ENCODE measurements at regions not wholly inside any gene's neighbourhood (a gene's known extent, or its start where the extent isn't known, plus 50 kb on each side); places are given as distances from the start of the nearest gene placed in this dataset.

- DNase-seq = no peak
These were observed 625.9 kb upstream of the CADM1 start for GRCh38 chr11:116130122-116130521.

DNA sequence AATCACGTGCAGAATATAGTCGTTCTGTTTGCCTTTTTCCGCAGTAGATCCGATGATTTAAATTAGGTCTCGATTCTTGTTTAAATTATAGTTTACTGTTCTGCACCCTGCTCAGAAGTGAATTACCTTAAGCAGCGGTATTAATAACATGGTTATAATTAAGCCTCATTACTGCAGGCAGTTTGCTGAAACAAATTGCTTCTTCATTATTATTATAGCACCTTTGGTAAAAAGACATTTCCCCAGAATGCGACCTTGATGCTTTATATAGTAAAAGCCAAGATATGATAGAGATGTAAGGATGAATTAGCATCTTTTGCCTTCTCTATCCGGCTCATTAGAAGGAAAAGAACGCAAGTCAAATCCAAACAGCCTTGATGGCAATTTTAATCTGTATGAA lies 625.2 kb upstream of the CADM1 start:
- no peak for DNase-seq

DNA sequence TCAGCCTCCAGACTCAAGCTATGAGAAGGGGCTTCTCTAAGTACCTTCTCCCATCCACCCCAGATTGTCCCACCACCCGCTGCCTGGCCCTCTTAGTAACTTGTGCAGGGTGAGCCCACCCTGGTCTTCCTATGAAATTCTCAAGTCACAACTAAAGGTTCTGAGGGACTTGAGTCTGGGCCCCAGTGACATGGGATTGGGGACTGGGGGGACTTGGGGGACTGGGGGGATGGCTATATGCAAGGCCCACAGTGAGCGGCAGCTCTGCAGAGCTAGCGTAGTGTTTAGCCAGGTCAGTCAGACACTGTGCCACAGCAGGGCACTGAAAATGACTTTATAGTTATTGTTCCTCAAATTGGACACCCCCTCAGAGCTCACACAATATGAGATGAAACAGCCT lies 622.3 kb upstream of the CADM1 start:
- no peak for DNase-seq

DNA sequence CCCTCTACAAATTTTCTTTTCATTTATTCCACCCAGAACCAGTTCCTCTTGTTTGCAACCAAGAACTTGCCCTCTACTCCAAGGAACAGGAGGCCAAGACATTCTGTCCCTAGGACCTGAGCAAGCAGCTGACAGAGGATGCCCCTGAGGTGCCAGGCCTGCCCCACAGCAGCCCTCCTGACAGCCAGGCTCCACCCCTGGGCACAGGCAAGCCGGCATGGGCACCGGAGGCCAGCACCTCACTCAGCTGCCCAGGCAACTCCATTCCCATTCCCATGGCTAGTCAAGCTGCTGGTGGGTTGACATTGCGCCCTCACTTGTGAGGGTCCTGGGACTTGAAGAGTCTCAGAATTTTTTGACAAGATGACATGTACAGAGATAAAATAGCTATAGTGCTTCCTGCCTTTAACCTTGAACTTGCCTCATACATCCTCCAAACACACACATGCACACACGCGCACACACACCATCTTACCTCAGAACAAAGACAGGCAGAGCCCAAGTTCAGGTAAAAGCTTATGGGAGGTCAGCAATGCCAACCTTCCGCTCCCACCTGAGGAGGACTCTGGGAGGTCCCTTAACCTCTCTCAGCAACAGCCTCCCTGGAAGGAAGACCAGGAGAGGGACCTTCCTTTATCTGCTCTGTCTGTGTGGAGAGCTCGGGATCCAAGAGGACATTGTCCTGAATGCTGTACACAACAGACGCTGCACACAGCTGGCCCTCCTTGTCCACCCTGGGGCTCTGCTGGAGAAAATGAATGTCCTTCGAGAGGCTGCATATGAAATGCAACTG lies 620.9 kb upstream of the CADM1 start:
- no peak for DNase-seq

DNA sequence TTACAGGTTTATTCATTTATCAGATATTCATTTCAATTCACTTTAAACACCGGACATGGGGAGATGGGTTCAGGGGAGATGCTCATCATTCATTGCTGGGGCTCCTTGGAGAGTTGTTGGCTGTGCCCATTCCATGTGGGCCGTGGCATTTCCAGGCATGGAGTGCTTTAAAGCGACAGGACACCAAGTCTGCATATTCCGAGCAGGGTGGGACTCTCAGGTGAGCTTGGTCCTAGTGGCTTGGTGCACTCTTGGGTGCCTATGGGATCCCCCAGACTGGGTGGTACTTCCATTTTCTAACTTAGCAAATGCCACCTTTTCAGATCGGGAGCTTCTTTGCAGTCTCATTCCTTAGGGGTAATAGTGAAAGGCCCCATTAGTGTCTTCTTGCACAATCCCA lies 619.5 kb upstream of the CADM1 start:
- DNase-seq = no peak

DNA sequence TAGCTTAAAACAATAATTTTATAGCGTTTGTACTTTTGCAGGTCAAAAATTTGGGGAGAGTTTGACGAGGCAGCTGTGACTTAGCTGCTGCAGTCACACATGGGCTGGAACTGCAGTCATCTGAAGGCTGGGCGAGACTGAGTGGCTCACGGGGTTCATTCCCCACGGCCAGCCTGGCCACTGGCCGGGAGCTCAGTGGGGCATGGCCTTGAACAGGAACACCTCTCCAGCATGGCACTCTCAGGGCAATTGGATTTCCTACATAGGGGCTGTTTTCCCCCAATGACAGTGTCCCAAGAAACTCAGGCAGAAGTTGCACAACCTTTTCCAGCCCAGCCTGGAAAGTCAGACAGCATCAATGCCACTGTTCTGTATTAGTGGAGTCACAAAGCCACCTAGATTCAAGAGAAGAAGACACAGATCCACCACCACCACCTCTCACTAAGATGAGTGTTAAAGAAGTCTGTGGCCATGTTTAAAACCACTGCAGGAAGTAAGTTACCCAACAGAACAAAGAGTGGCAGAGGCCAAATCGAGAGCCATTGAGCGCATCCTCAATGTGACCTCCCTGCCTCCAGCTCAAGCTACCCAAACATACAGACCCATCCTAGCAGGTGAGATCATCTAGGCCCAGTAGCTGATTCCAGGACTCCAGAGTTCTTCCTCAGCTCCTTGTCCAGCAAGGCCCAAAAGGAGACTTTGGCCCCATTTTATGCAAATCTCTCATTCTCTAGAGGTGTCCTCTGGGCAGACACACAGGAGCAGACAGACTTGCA lies 618.7 kb upstream of the CADM1 start:
- DNase-seq = no peak

DNA sequence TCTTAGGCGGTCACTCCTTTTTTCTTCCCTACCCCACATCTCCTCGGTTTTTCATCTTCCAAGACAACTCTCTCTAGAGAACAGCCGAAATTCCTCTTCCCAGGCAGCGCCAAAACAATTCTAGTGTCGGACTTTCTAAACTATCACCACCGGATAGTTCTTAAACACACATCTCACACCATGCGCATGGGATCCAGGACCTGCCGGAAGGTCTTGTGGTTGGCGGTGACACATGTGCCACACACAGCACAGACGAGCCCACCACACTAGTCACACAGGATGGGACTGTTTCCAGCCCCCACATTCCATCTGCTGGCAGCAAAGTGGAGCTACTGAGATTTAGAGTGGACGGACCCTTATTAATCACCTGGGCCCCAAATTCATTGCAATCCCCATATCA lies 614.9 kb upstream of the CADM1 start:
- no peak for DNase-seq

DNA sequence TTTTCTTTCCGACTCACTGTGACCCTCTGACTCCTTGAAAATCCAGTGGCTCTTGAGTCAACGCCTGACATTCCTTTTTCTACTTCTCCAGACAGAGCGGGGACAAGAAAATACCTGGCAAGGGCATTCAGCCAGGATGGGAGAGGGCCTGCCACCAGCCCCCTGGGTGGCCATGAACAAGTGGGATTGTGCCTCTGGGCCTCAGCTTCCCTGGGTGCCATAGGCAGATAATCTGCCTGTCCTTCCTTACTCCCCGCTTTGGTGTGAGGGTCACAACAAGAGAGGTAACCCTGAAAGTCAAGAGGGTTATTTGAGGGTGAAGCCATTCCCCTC lies 613.9 kb upstream of the CADM1 start:
- DNase-seq = no peak

DNA sequence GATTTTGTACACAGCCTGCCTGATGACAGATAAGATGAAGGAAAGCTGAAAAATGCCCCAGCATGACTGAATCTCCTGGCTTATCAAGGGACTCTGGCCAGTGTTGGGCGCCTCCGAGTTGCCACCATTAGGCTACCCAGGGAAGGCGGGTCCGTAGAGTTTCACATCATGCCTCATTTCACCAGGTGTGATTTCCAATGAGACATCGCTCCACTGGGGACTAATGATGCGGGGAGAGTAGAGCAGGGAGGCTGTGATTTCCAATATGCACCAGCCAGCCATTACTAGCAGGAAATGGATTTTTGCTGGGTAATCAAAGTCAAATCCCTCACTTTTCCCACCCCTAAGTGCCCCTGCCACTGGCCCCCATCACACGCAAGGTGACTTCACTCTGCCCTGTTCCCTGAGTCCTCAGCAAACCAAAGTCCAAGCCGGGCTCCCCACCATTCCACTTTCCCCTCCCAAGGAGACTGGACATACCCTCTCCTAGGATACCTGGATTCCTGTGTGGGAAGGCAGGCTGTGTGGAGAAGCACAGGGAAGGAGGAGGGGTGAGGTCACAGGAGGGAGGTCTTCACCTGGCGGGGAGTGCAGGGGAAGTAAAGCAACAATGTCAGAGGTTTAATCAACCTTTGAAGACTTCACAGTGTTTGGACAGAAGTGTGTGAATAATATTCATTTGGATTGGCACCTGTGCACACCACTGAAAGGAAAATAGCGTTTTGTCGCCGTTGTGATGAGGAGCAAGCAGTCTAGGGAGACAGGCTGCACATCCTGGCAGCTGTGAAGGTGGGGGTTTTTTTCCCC lies 613.3 kb upstream of the CADM1 start:
- DNase-seq = no peak

- DNase-seq = no peak
These were observed 611.6 kb upstream of the CADM1 start for GRCh38 chr11:116115801-116116200.

DNA sequence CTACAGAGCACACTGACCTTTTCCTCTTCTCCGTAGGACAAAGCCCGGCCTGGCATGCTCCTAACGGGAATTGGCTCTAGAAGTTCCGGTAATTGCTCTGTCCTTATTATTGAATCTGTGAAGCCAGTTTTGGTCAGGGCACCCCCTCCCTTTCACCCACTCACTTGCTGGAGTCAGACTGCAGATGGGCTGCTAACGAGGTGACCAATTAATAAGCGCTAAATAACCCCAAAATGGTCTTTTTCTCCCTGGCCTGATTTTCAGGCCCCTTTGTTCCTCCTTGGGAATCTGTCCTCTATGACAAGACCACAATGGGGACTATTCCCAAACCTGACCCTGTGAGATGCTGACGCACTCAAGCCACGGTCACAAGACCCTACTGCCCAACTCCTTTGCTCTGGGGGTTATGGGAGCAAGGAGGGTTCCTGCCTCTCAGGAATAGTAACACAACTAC lies 610.0 kb upstream of the CADM1 start:
- no peak for DNase-seq

DNA sequence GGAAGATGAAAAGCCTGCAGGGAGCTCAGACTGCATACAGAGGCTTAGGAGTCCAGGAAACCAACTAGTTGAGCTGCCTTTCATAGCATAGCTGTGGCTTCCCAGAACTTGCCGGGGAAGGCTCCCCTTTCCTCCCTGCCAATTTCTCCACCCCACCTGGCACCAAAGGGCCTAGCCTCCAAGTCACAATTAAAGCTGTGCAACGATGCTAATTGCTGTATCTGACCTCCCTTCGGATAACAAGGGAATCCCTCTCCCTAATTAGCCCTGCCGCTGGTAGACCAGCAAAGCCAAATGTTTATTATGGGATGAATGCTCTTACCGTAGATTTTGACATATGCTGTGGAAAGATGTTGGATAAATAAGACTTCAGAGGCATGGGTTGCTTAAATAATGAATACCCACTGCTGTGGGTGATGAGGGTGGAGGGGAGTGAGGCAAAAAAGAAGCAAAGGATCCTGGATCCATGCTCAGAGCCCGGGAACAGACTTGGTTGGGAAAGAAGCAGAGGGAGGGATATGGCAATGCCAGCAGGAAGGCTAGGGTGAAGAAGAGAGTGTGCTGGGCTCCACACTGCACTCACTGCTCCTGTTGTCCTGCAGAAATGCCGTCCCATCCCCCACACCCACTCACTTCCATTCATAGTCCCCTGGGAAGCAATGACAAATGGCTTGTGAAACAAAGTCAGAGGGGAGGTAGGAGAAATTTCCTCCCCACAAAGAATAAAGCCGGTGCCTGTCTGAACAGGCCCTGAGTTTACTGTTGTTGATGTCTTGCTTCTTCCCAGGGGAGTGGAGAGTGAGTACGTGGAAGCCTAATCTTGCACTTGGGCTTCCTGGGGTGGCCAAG lies 608.1 kb upstream of the CADM1 start:
- DNase-seq = no peak

DNA sequence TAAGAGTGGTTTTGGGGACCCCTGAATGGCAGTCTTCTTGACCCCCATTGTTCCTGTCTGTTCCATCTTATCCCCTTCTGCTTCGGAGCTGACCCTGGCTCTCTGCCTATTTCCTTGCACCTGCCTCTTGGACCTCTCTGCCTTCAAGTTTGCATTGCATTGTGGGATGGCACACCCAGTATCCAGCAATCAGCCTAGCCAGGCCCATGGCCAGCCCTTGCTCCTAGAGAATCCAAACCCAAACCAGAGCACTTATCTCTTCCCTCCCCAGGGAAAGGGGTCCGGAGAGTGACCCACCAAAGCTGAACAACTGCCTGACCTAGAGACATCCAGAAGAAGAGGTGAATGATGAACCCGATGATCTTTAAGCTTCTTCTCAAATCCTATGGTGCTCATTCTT lies 607.3 kb upstream of the CADM1 start:
- no peak for DNase-seq

- DNase-seq = no peak
These were observed 606.6 kb upstream of the CADM1 start for GRCh38 chr11:116110802-116111201.

DNA sequence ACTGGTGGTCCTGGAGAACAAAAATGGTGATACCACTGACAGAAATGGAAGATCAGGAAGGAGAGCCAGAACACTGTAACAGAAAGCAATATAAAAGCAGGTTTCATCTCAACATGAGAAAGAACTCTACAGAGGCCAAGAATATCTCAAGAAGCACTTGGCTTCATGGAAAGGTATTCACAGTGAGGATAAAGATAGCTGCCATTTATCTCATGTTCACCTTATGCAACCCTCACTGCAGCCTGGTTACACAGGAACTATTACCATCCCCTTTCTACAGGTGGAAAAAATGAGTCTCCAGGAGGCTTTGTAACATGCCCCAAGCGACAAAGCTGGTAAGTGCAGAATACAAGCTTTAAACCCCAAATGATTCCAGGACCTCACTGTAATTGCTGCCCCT lies 606.1 kb upstream of the CADM1 start:
- no peak for DNase-seq

DNA sequence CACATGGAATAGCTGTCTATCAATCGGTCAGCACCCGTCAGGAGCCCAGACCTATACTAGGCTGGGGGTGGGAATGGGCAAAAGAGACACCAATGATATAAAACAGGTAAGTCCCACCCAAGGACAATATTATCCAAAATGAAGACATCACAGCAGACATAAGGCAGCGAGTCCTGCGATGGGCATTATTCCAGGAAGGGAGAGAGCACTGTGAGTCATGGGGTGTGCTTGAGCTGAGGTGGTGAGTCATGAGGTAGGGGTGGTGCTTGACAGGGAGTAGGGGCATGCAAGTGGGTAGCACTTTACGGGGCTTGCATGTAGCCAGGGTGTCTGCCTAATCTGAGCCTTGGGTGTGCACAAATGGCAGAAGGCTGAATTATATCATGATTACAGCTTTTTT lies 605.0 kb upstream of the CADM1 start:
- no peak for DNase-seq

DNA sequence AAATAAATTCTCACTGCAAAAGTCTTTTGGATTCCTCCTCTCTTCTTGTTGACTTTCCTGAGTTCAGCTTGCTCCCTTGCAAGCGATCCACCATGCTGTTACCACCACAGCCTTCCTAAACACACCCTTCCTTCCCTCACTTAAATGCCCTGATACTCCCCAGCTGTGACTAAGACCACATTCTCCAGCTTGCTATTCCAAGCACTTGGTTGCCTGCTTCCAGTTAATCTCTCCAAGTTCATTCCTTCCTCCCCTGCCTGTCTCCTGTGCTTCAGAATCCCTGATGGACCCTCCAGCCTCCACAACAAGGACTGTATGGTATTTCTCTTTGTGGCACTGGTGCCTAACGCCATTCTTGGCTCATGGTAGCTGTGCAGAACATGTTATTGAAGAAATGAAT lies 603.9 kb upstream of the CADM1 start:
- DNase-seq = no peak

DNA sequence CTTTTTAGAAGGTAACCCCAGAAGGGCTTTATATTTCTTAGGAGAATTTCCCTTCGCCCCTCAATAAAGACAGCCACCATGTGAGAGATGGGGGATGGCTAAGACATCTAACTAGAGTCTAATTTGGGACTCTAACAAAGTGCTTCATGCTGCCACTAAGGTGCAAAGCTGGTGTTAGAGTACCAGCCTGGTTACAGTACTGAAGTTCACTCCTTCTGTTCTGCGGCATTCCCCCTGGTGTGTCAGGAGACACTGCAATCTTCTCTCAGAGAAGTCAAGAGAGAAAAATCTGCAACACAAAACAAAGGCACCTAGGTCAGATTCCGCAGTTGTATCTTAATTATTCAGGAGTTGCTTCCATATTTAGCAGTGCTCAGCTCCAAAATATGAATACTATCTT lies 603.0 kb upstream of the CADM1 start:
- DNase-seq = no peak

GRCh38 chr11:116104498-116105174 lies 600.4 kb upstream of the CADM1 start:
- no peak for DNase-seq

DNA sequence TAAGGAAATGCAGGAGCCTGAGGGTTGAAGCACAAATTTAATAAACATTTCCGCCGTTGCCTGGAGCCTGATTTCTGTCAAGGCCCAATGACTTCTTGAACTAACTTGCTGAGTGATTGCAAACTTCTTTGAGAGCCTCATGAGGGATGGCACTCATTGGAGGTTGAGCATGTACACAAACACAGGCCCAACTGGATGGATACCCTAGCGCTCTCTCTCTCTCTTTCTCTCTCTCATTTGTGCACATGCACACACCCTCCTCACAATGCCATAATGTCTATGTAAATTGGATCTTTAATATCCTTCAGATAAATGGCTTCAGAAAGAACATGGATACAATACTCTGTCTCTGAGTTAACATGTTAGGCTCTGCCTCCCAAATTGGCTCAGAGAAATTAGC lies 597.7 kb upstream of the CADM1 start:
- DNase-seq = no peak

DNA sequence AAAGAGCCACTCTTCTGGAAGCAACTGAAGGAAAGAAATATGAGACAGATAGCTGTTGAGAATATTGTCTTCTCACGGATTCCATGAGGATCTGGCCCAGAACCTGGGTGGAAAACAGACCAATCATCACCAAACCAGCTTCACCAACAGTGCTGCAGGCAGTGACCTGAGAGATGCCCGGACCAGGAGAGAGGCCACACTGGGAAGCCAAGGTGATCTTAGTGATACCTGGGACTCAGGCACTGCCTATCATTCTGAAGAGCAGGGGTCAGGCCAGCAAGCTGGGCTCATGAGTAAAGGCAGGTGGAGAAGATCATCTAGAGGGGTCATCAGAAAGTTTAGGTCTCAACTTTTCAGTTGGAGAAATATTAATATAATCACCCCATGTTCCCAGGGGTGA lies 595.8 kb upstream of the CADM1 start:
- DNase-seq = no peak

DNA sequence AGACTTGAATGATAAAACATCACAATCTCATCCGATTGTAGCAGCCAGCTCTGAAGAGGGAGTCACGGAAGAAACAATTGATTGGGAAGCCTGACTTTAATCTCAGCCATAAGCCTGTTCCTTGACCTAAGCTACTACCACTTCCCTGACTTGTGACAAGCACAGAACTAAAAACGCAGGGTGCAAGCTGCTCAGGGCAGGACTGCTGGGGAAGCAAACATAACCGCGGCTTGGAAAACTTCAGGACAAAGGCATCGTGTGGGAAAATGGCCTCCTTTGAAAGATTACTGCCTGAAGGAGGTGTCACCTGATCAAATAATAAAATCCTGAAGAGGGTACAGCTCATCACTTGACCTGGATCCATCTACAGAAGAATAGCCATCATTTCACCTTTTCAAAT lies 595.3 kb upstream of the CADM1 start:
- DNase-seq = no peak
